SK-N-SH treated with all-trans-retinoic acid at 6 μM for 48 hours (cell line): ENCODE measurements at regions not wholly inside any gene's neighbourhood (a gene's known extent, or its start where the extent isn't known, plus 50 kb on each side); places are given as distances from the start of the nearest gene placed in this dataset.

Experiments used
- ATAC-seq: fragments of 200-7000 bp; cut with Tn5 transposase; 3 replicates; pipeline ENCODE4 v1.9.1; 2020; ENCODE audit warnings: mild to moderate bottlenecking, moderate library complexity
- BACH2 ChIP-seq: fragments of 250-450 bp; sonication (Bioruptor Pico); IDR thresholded peaks from 2 replicates; pipeline ENCODE4 v1.9.0; 2021; ENCODE audit warnings: mild to moderate bottlenecking, borderline replicate concordance
- CSRNP3 ChIP-seq: fragments of 250-450 bp; sonication (Bioruptor Pico); IDR thresholded peaks from 2 replicates; pipeline ENCODE4 v1.5.1; 2021; ENCODE audit warnings: mild to moderate bottlenecking, moderate library complexity
- ESRRG ChIP-seq: fragments of 250-450 bp; sonication (Bioruptor Pico); IDR thresholded peaks from 2 replicates; pipeline ENCODE4 v1.6.1; 2021; ENCODE audit warnings: mild to moderate bottlenecking
- OSR1 ChIP-seq: fragments of 250-450 bp; sonication (Bioruptor Pico); IDR thresholded peaks from 2 replicates; pipeline ENCODE4 v1.8.0; 2022; ENCODE audit warnings: moderate library complexity, mild to moderate bottlenecking, inconsistent platforms
- PPARA ChIP-seq: fragments of 250-450 bp; sonication (Bioruptor Pico); IDR thresholded peaks from 2 replicates; pipeline ENCODE4 v1.5.0; 2020; ENCODE audit warnings: mild to moderate bottlenecking, borderline replicate concordance
- SNAI2 ChIP-seq: fragments of 250-450 bp; sonication (Bioruptor Pico); IDR thresholded peaks from 2 replicates; pipeline ENCODE4 v1.5.0; 2020; ENCODE audit warnings: mild to moderate bottlenecking, moderate library complexity
- TCF4 ChIP-seq: fragments of 250-450 bp; sonication (Bioruptor Pico); IDR thresholded peaks from 2 replicates; pipeline ENCODE4 v1.8.0; 2021; ENCODE audit warnings: mild to moderate bottlenecking, moderate library complexity, borderline replicate concordance
- TSHZ2 ChIP-seq: fragments of 250-450 bp; sonication (Bioruptor Pico); IDR thresholded peaks from 2 replicates; pipeline ENCODE4 v1.5.0; 2020; ENCODE audit warnings: mild to moderate bottlenecking, moderate library complexity
- ZC3H10 ChIP-seq: fragments of 250-450 bp; sonication (Bioruptor Pico); IDR thresholded peaks from 2 replicates; pipeline ENCODE4 v1.5.1; 2021; ENCODE audit warnings: mild to moderate bottlenecking, moderate library complexity
- ZFP3 ChIP-seq: fragments of 250-450 bp; sonication (Bioruptor Pico); IDR thresholded peaks from 2 replicates; pipeline ENCODE4 v1.5.0; 2020; ENCODE audit warnings: mild to moderate bottlenecking, moderate library complexity
- ZNF565 ChIP-seq: fragments of 450-650 bp; formaldehyde crosslinking; conservative IDR thresholded peaks from 2 replicates; pipeline ENCODE4 v1.5.0; 2020; ENCODE audit warnings: low read depth, mild to moderate bottlenecking, moderate library complexity
- TF ChIP-seq, protein P1 (sequence below): fragments of 250-450 bp; sonication (Bioruptor Pico); IDR thresholded peaks from 2 replicates; pipeline ENCODE4 v1.5.1; 2020; ENCODE audit warnings: low read depth, mild to moderate bottlenecking, moderate library complexity
- TF ChIP-seq, protein P2 (sequence below): fragments of 250-450 bp; sonication (Bioruptor Pico); IDR thresholded peaks from 2 replicates; pipeline ENCODE4 v1.8.0; 2020; ENCODE audit warnings: mild to moderate bottlenecking, moderate library complexity, borderline replicate concordance

GRCh38 chr13:33544308-33544707, 258.8 kb upstream of the STARD13 start:
- TF ChIP-seq TCF4 (CRISPR knock-in tag) (no peak), TSHZ2 (0 out of 2 replicates have a peak, but pooled peaks have one; percentile 34)
- no peak for ATAC-seq

- TF ChIP-seq ZC3H10 (CRISPR knock-in tag) (no peak), ZNF565 (no peak), ZFP3 (CRISPR knock-in tag) (no peak), BACH2 (CRISPR knock-in tag) (no peak)
- no peak for ATAC-seq
Measured at GRCh38 chr13:33545492-33545891, 259.9 kb upstream of the STARD13 start.

GRCh38 chr13:33547035-33547434, 261.5 kb upstream of the STARD13 start:
- ATAC-seq = no peak
- no peak for TF ChIP-seq CSRNP3
- TF ChIP-seq ZC3H10 (CRISPR knock-in tag) = no peak
- TF ChIP-seq TSHZ2 = no peak
- TF ChIP-seq, protein P1, sequence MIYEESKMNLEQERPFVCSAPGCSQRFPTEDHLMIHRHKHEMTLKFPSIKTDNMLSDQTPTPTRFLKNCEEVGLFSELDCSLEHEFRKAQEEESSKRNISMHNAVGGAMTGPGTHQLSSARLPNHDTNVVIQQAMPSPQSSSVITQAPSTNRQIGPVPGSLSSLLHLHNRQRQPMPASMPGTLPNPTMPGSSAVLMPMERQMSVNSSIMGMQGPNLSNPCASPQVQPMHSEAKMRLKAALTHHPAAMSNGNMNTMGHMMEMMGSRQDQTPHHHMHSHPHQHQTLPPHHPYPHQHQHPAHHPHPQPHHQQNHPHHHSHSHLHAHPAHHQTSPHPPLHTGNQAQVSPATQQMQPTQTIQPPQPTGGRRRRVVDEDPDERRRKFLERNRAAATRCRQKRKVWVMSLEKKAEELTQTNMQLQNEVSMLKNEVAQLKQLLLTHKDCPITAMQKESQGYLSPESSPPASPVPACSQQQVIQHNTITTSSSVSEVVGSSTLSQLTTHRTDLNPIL (CRISPR knock-in tag) = no peak
- TF ChIP-seq SNAI2 (CRISPR knock-in tag) = no peak
- no peak for TF ChIP-seq BACH2 (CRISPR knock-in tag)
- no peak for TF ChIP-seq TCF4 (CRISPR knock-in tag)
- no peak for TF ChIP-seq PPARA (CRISPR knock-in tag)
- no peak for TF ChIP-seq OSR1 (CRISPR knock-in tag)

- no peak for ATAC-seq
- TF ChIP-seq, protein P2, sequence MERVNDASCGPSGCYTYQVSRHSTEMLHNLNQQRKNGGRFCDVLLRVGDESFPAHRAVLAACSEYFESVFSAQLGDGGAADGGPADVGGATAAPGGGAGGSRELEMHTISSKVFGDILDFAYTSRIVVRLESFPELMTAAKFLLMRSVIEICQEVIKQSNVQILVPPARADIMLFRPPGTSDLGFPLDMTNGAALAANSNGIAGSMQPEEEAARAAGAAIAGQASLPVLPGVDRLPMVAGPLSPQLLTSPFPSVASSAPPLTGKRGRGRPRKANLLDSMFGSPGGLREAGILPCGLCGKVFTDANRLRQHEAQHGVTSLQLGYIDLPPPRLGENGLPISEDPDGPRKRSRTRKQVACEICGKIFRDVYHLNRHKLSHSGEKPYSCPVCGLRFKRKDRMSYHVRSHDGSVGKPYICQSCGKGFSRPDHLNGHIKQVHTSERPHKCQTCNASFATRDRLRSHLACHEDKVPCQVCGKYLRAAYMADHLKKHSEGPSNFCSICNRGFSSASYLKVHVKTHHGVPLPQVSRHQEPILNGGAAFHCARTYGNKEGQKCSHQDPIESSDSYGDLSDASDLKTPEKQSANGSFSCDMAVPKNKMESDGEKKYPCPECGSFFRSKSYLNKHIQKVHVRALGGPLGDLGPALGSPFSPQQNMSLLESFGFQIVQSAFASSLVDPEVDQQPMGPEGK (CRISPR knock-in tag) = no peak
- TF ChIP-seq ESRRG (no peak), SNAI2 (CRISPR knock-in tag) (no peak), OSR1 (CRISPR knock-in tag) (no peak), ZNF565 (no peak)
Measured at GRCh38 chr13:33548069-33548468, 262.5 kb upstream of the STARD13 start.

- no peak for ATAC-seq
- TF ChIP-seq CSRNP3 (no peak), OSR1 (CRISPR knock-in tag) (no peak), TCF4 (CRISPR knock-in tag) (no peak), TSHZ2 (no peak)
Measured at GRCh38 chr13:33550276-33550675, 264.7 kb upstream of the STARD13 start.
